VCaP (cell line): ENCODE measurements at regions not wholly inside any gene's neighbourhood (a gene's known extent, or its start where the extent isn't known, plus 50 kb on each side); places are given as distances from the start of the nearest gene placed in this dataset.

Source experiments
- H3K27ac ChIP-seq: fragments of 450-650 bp; 2 replicates; pipeline ENCODE4 v1.5.1; 2017
- TF ChIP-seq, protein P1 (sequence below): fragments of 450-650 bp; conservative IDR thresholded peaks from 2 replicates; pipeline ENCODE4 v1.5.1; 2017; ENCODE audit warnings: mild to moderate bottlenecking, moderate library complexity

DNA sequence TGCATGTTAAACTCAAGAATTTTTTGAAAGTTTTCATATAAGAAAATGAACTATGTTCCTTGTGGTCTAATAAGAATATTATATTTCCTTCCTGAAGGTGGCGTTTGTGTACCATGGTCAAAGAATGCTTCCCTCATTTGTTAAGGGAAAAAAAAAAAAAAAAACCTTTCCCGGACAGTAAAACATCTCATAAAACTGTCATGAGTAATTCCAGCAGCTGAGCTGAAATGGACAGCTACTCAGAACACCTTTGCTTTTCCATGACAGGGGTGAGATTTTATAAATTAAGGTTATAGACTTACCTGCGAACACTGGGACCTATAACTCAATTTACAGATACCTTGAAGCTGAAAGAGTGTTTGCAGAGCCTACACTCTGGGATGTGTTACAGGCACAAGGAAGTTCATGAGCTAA is 113.2 kb upstream of the RANBP3L start:
- TF ChIP-seq, protein P1, sequence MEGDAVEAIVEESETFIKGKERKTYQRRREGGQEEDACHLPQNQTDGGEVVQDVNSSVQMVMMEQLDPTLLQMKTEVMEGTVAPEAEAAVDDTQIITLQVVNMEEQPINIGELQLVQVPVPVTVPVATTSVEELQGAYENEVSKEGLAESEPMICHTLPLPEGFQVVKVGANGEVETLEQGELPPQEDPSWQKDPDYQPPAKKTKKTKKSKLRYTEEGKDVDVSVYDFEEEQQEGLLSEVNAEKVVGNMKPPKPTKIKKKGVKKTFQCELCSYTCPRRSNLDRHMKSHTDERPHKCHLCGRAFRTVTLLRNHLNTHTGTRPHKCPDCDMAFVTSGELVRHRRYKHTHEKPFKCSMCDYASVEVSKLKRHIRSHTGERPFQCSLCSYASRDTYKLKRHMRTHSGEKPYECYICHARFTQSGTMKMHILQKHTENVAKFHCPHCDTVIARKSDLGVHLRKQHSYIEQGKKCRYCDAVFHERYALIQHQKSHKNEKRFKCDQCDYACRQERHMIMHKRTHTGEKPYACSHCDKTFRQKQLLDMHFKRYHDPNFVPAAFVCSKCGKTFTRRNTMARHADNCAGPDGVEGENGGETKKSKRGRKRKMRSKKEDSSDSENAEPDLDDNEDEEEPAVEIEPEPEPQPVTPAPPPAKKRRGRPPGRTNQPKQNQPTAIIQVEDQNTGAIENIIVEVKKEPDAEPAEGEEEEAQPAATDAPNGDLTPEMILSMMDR = peak; percentile 81

GRCh38 chr5:36416605-36417004 is 114.9 kb upstream of the RANBP3L start:
- TF ChIP-seq, protein P1 = no peak
- H3K27ac ChIP-seq = no peak overlapping the region

More for the DNA sequence above, 113.2 kb upstream of the RANBP3L start:
- no peak overlapping the region for H3K27ac ChIP-seq

DNA sequence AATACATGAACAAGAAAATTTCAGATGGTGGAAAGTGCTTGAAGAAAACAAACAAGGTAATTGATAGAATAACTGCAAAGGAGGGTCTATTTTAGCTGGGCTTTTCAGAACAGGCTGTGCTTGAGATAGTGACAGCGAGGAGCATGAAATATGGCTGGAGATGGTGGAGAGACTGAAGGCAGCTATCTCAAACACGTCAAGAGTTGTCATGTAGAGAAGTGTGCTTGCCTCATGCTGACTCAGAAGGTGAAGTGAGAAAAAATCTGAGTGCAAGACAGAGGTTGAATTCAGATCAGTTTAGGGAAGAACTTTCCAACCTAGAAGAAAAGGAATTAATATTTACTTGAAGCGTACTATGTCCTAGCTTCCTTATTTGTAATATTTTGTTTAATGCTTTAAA is 115.5 kb upstream of the RANBP3L start:
- H3K27ac ChIP-seq = no peak overlapping the region
- TF ChIP-seq, protein P1 = no peak

DNA sequence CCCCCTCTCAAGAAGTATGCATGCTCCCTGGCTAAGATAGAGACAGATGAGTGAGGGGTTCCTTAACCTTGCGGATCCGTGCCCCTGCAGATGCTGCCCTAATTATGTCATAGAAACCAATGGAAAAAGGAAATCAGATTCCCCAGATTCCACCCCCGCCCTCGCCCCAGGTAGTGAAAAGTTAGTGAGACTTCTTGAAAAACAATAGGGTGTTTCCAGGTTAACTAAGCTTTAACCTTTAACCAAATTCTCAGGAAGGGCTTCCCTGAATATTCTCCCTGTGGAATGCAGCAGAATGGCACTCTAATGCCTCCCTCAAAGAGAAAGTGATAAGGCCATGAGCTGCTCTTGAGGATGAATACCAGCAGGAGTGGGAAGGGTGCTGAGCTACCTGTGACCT is 116.0 kb upstream of the RANBP3L start:
- no peak overlapping the region for H3K27ac ChIP-seq

GRCh38 chr5:36418152-36418979 is 116.7 kb upstream of the RANBP3L start:
- no peak overlapping the region for H3K27ac ChIP-seq
- TF ChIP-seq, protein P1 = no peak

More for the DNA sequence above, 116.0 kb upstream of the RANBP3L start:
- TF ChIP-seq, protein P1 = no peak

DNA sequence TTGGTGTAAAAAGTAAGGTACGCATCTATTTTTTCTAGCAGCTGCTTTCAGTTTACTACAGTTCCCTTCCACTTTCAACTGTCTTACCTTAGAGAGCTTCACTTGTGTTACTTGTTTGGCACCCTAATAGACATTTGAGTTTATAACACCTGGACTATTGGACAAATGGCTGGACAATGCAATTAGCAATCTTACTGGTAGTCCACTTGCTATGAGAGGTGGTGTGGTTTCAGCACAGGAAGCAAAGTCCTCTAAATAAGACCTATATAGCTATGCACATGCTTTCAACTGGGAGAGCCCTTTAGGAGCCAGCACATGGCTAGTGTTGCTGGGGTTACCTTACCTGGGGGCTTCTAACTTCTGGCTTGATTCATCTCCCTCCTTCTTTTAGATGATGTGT is 119.6 kb upstream of the RANBP3L start:
- no peak overlapping the region for H3K27ac ChIP-seq
- TF ChIP-seq, protein P1 = no peak

- no peak overlapping the region for H3K27ac ChIP-seq
- TF ChIP-seq, protein P1 = no peak
Measured at GRCh38 chr5:36422952-36423351, 121.2 kb upstream of the RANBP3L start.
